HCT116 (cell line): ENCODE measurements at regions not wholly inside any gene's neighbourhood (a gene's known extent, or its start where the extent isn't known, plus 50 kb on each side); places are given as distances from the start of the nearest gene placed in this dataset.
A peak's percentile ranks its signal among the peaks of the same experiment; 100 is the strongest.

Experiments
- ATAC-seq: fragments of 200-7000 bp; cut with Tn5 transposase; 2 replicates; pipeline ENCODE4 v1.9.1; 2020; ENCODE audit warnings: mild to moderate bottlenecking, moderate library complexity
- BruUV-seq: library from RNA; stranded (reverse); fragments of 400-500 nt; replicated peaks from 2 replicates; lab custom pipeline; 2021; lab: Mats Ljungman, UMichigan
- CTCF ChIA-PET: fragments of 300-600 bp; sonication (Branson Sonifier 250); formaldehyde crosslinking; loops from one replicate; lab custom pipeline; 2021; ENCODE audit warnings: antibody characterized with exemption; lab: Charles Lee
- POLR2A ChIA-PET: fragments of 300-600, 350-600 bp; sonication (Branson Sonifier 250); formaldehyde crosslinking; loops from one replicate; lab custom pipeline; 2021; ENCODE audit warnings: antibody characterized with exemption; lab: Charles Lee
- RAD21 ChIA-PET, 2 experiments: fragments of 300-600 bp; sonication (Branson Sonifier 250); formaldehyde crosslinking; loops; one replicate each; lab custom pipeline; 2023; ENCODE audit warnings: low total read pairs in 2 of 2; ENCODE audit not compliant: uncharacterized antibody in 2 of 2, unreplicated experiment in 2 of 2, low non-redundant PET in 1 of 2; lab: Charles Lee
- DNase-seq: peaks from one replicate; pipeline ENCODE4 v3.0.0-alpha.2; 2010; ENCODE audit warnings: low read depth, low spot score
- H2AFZ ChIP-seq: fragments of 200-600 bp; shearing (Covaris generic), sonication (generic); 2 replicates; pipeline ENCODE4 v1.6.1; 2017; ENCODE audit warnings: low read depth, mixed run types, mixed read lengths, antibody characterized with exemption, low read length; ENCODE audit not compliant: poor library complexity, severe bottlenecking
- H3K27ac ChIP-seq: 2 replicates; pipeline ENCODE4 v1.5.1; 2012; ENCODE audit warnings: low read depth, low read length
- H3K27me3 ChIP-seq: fragments of 200-600 bp; sonication (generic); 2 replicates; pipeline ENCODE4 v1.6.1; 2016; ENCODE audit warnings: mixed run types, low read length, mixed read lengths; ENCODE audit not compliant: insufficient read depth
- H3K36me3 ChIP-seq, 2 experiments: fragments of 200-500 bp in 1 of 2; fragments of 200-600 bp in 1 of 2; sonication (Bioruptor generic) in 1 of 2; sonication (generic) in 1 of 2; 2 replicates each; pipeline versions ENCODE4 v1.5.1 to v1.6.1; 2014 to 2016; ENCODE audit warnings: low read length in 2 of 2, inconsistent platforms in 1 of 2, mixed read lengths in 1 of 2, mixed run types in 1 of 2; ENCODE audit not compliant: insufficient read depth in 2 of 2, control insufficient read depth in 1 of 2
- H3K4me1 ChIP-seq, 2 experiments: fragments of 200-600 bp in 1 of 2; sonication (generic) in 1 of 2; 2 replicates each; pipeline versions ENCODE4 v1.5.1 to v1.6.1; 2012 to 2017; ENCODE audit warnings: low read length in 2 of 2, inconsistent platforms in 1 of 2, mild to moderate bottlenecking in 1 of 2, mixed read lengths in 1 of 2, mixed run types in 1 of 2, moderate library complexity in 1 of 2; ENCODE audit not compliant: insufficient read depth in 2 of 2, control insufficient read depth in 1 of 2
- H3K4me2 ChIP-seq: fragments of 200-600 bp; sonication (generic); 2 replicates; pipeline ENCODE4 v1.6.1; 2017; ENCODE audit warnings: mixed run types, low read length, mixed read lengths
- H3K4me3 ChIP-seq, 2 experiments: fragments of 200-600 bp in 1 of 2; sonication (generic) in 1 of 2; replicated peaks in 1 of 2; 2 replicates each; pipeline ENCODE4 v1.5.1; 2011 to 2016; ENCODE audit warnings: low read length in 2 of 2, control low read depth in 1 of 2, low read depth in 1 of 2, mild to moderate bottlenecking in 1 of 2, mixed read lengths in 1 of 2, mixed run types in 1 of 2
- H3K79me2 ChIP-seq: fragments of 200-600 bp; sonication (generic); 2 replicates; pipeline ENCODE4 v1.6.1; 2017; ENCODE audit warnings: mild to moderate bottlenecking, mixed run types, low read length, moderate library complexity, mixed read lengths; ENCODE audit not compliant: insufficient read depth
- H3K9ac ChIP-seq: fragments of 200-600 bp; sonication (generic); 2 replicates; pipeline ENCODE4 v1.6.1; 2016; ENCODE audit warnings: low read length, mixed read lengths
- H3K9me2 ChIP-seq: fragments of 200-600 bp; sonication (generic), shearing (Covaris generic); 2 replicates; pipeline ENCODE4 v1.6.1; 2017; ENCODE audit warnings: mixed run types, mild to moderate bottlenecking, moderate library complexity; ENCODE audit not compliant: insufficient read depth
- H3K9me3 ChIP-seq, 2 experiments: fragments of 200-500 bp in 1 of 2; fragments of 200-600 bp in 1 of 2; sonication (Bioruptor generic) in 1 of 2; sonication (generic) in 1 of 2; 2 replicates each; pipeline ENCODE4 v1.6.1; 2014 to 2017; ENCODE audit warnings: low read length in 2 of 2, mixed read lengths in 2 of 2, inconsistent platforms in 1 of 2, low read depth in 1 of 2, mild to moderate bottlenecking in 1 of 2, mixed run types in 1 of 2, moderate library complexity in 1 of 2; ENCODE audit not compliant: control insufficient read depth in 1 of 2, insufficient read depth in 1 of 2
- H4K20me1 ChIP-seq: fragments of 200-600 bp; sonication (generic), shearing (Covaris generic); 2 replicates; pipeline ENCODE4 v1.6.1; 2017; ENCODE audit warnings: mixed run types, mild to moderate bottlenecking, moderate library complexity; ENCODE audit not compliant: insufficient read depth
- ELF1 ChIP-seq: IDR thresholded peaks from 2 replicates; pipeline ENCODE4 v1.6.1; 2012; ENCODE audit warnings: low read depth, borderline replicate concordance
- JUND ChIP-seq: IDR thresholded peaks from 2 replicates; pipeline ENCODE4 v1.6.1; 2012
- MAX ChIP-seq: IDR thresholded peaks from 2 replicates; pipeline ENCODE4 v1.6.1; 2012
- POLR2A ChIP-seq: IDR thresholded peaks from 2 replicates; pipeline ENCODE4 v1.7.0; 2011; ENCODE audit warnings: borderline replicate concordance; ENCODE audit not compliant: insufficient read depth, insufficient read length; ENCODE audit errors: extremely low read depth
- SP1 ChIP-seq: IDR thresholded peaks from 2 replicates; pipeline ENCODE4 v1.6.1; 2012; ENCODE audit warnings: low read depth
- ZNF274 ChIP-seq: fragments of 200-500 bp; sonication (Bioruptor generic); IDR thresholded peaks from 2 replicates; pipeline ENCODE4 v1.6.1; 2014; ENCODE audit warnings: mild to moderate bottlenecking, low read depth, low read length, inconsistent platforms
- intact Hi-C: fragments of 100-400 bp; cut with micrococcal nuclease; formaldehyde crosslinking; loops from 2 replicates; pipeline ENCODE4 v1.10.0; 2022

GRCh38 chr1:191700922-191701321, 457.3 kb upstream of the RGS18 start:
- ATAC-seq (no peak), DNase-seq (no peak)
- Histone ChIP-seq H3K9me3 (no peaks in the 10 kb centered on the region), H3K36me3 (no peaks in the 10 kb centered on the region), H3K27me3 (no peaks in the 10 kb centered on the region), H3K4me1 (no peaks in the 10 kb centered on the region), H4K20me1 (no peaks in the 10 kb centered on the region), H3K79me2 (no peaks in the 10 kb centered on the region), H2AFZ (no peak overlapping the region), H3K9me2 (no peaks in the 10 kb centered on the region), H3K9ac (no peak overlapping the region), H3K4me2 (no peak overlapping the region), H3K27ac (no peak overlapping the region), H3K4me3 (no peak overlapping the region)
- intact Hi-C loops, result no loop called here
- ChIA-PET CTCF (no interaction called here), POLR2A (no interaction called here), RAD21 (no interaction called here)
- no TSS peak for BruUV-seq
- TF ChIP-seq JUND, result no peak
- no peak for TF ChIP-seq SP1
- TF ChIP-seq MAX, result no peak
- no peak for TF ChIP-seq ELF1
- no peak for TF ChIP-seq ZNF274
- TF ChIP-seq, all 23 proteins: peak for 0

- POLR2A ChIA-PET, result no interaction called here
- no peak for ATAC-seq
- BruUV-seq, result no TSS peak
Observed at GRCh38 chr1:191702124-191702523, 456.1 kb upstream of the RGS18 start.

More at GRCh38 chr1:191702124-191702523, 456.1 kb upstream of the RGS18 start:
- H3K79me2 ChIP-seq, result no peaks in the 10 kb centered on the region
- no peaks in the 10 kb centered on the region for H3K27me3 ChIP-seq
- no peak overlapping the region for H3K4me2 ChIP-seq
- ChIA-PET RAD21 (no interaction called here), CTCF (no interaction called here)
- H3K9ac ChIP-seq, result no peak overlapping the region
- H3K9me2 ChIP-seq, result no peaks in the 10 kb centered on the region
- intact Hi-C loops, result no loop called here
- H3K4me1 ChIP-seq, result no peaks in the 10 kb centered on the region
- DNase-seq, result no peak
- no peak for TF ChIP-seq POLR2A
- no peak for TF ChIP-seq JUND
- peak overlapping the region; percentile 51 for H2AFZ ChIP-seq
- no peaks in the 10 kb centered on the region for H4K20me1 ChIP-seq
- H3K4me3 ChIP-seq, result no peak overlapping the region
- H3K9me3 ChIP-seq, result no peaks in the 10 kb centered on the region
- no peaks in the 10 kb centered on the region for H3K36me3 ChIP-seq
- H3K27ac ChIP-seq, result no peak overlapping the region
